GM23338 (cell line): ENCODE measurements at regions not wholly inside any gene's neighbourhood (a gene's known extent, or its start where the extent isn't known, plus 50 kb on each side); places are given as distances from the start of the nearest gene placed in this dataset.

Source experiments
- ATAC-seq: fragments of 200-7000 bp; cut with Tn5 transposase; 3 replicates; pipeline ENCODE4 v1.9.1; 2020
- DNase-seq: peaks from one replicate; pipeline ENCODE4 v3.0.0-alpha.2; 2015; ENCODE audit warnings: low spot score
- H2AFZ ChIP-seq: fragments of 200-600 bp; sonication (generic); 2 replicates; pipeline ENCODE4 v1.8.0; 2016; ENCODE audit warnings: antibody characterized with exemption, mild to moderate bottlenecking, moderate library complexity
- H3F3A ChIP-seq: fragments of 200-600 bp; sonication (generic); replicated peaks from 2 replicates; pipeline ENCODE4 v1.8.0; 2017; ENCODE audit warnings: antibody characterized with exemption, mixed run types, low read depth
- H3K27ac ChIP-seq: fragments of 200-600 bp; sonication (generic); 2 replicates; pipeline ENCODE4 v1.6.1; 2016; ENCODE audit warnings: low read depth
- H3K27me3 ChIP-seq: fragments of 200-600 bp; sonication (generic); 2 replicates; pipeline ENCODE4 v1.8.0; 2016; ENCODE audit warnings: mild to moderate bottlenecking, mixed run types, moderate library complexity; ENCODE audit not compliant: insufficient read depth
- H3K36me3 ChIP-seq: fragments of 200-600 bp; sonication (generic); 2 replicates; pipeline ENCODE4 v1.8.0; 2016; ENCODE audit warnings: mild to moderate bottlenecking; ENCODE audit not compliant: insufficient read depth
- H3K4me1 ChIP-seq: fragments of 200-600 bp; sonication (generic); 2 replicates; pipeline ENCODE4 v1.8.0; 2016; ENCODE audit warnings: mild to moderate bottlenecking, moderate library complexity; ENCODE audit not compliant: insufficient read depth
- H3K4me2 ChIP-seq: fragments of 200-600 bp; sonication (generic); 2 replicates; pipeline ENCODE4 v1.7.1; 2017; ENCODE audit warnings: mixed run types
- H3K4me3 ChIP-seq: fragments of 200-600 bp; sonication (generic); 2 replicates; pipeline ENCODE4 v1.6.1; 2016; ENCODE audit warnings: mixed run types
- H3K79me2 ChIP-seq: fragments of 200-600 bp; sonication (generic); replicated peaks from 2 replicates; pipeline ENCODE4 v1.8.0; 2017; ENCODE audit warnings: mild to moderate bottlenecking; ENCODE audit not compliant: insufficient read depth
- H3K9me2 ChIP-seq: fragments of 200-600 bp; sonication (generic); 2 replicates; pipeline ENCODE4 v1.8.0; 2017; ENCODE audit not compliant: insufficient read depth
- H4K20me1 ChIP-seq: fragments of 200-600 bp; sonication (generic); replicated peaks from 2 replicates; pipeline ENCODE4 v1.8.0; 2017; ENCODE audit warnings: mild to moderate bottlenecking; ENCODE audit not compliant: insufficient read depth
- H3K27ac Mint-ChIP-seq: 2 replicates; pipeline ENCODE4 v1.8.0; 2020; ENCODE audit warnings: inconsistent platforms, mild to moderate bottlenecking, moderate library complexity, mixed read lengths
- H3K27me3 Mint-ChIP-seq: 3 replicates; pipeline ENCODE4 v1.8.0; 2022; ENCODE audit warnings: low read depth, mild to moderate bottlenecking, moderate library complexity, mixed read lengths, inconsistent platforms; ENCODE audit not compliant: insufficient read depth, poor library complexity
- H3K36me3 Mint-ChIP-seq: 3 replicates; pipeline ENCODE4 v1.8.0; 2021; ENCODE audit warnings: low read depth, mild to moderate bottlenecking, inconsistent platforms, moderate library complexity, mixed read lengths
- H3K4me1 Mint-ChIP-seq: 3 replicates; pipeline ENCODE4 v1.8.0; 2020; ENCODE audit warnings: mild to moderate bottlenecking, inconsistent platforms, mixed read lengths
- H3K4me3 Mint-ChIP-seq: 3 replicates; pipeline ENCODE4 v1.8.0; 2021; ENCODE audit warnings: moderate library complexity, mild to moderate bottlenecking, inconsistent platforms, mixed read lengths
- H3K9me3 Mint-ChIP-seq: 3 replicates; pipeline ENCODE4 v1.8.0; 2020; ENCODE audit warnings: moderate library complexity, mild to moderate bottlenecking, inconsistent platforms, mixed read lengths
- CREB1 ChIP-seq: fragments of 250-450 bp; sonication (Bioruptor Pico); IDR thresholded peaks from 2 replicates; pipeline ENCODE4 v1.5.0; 2020; ENCODE audit warnings: low read depth, mild to moderate bottlenecking, moderate library complexity
- CTCF ChIP-seq, 2 experiments: fragments of 200-600 bp in 1 of 2; sonication (generic) in 1 of 2; conservative IDR thresholded peaks; 2 replicates each; pipeline versions ENCODE4 v1.5.1 to v1.6.1; 2016 to 2017; ENCODE audit warnings: antibody characterized with exemption in 2 of 2, low read depth in 2 of 2, mild to moderate bottlenecking in 2 of 2, moderate library complexity in 1 of 2
- ETS1 ChIP-seq: IDR thresholded peaks from 2 replicates; pipeline ENCODE4 v1.6.1; 2016; ENCODE audit warnings: antibody characterized with exemption
- JUNB ChIP-seq: IDR thresholded peaks from one replicate; pipeline ENCODE4 v1.6.1; 2016; ENCODE audit warnings: antibody characterized with exemption; ENCODE audit not compliant: unreplicated experiment
- POLR2AphosphoS5 ChIP-seq: IDR thresholded peaks from 2 replicates; pipeline ENCODE4 v1.6.1; 2016; ENCODE audit warnings: antibody characterized with exemption, low read depth
- ZNF114 ChIP-seq: fragments of 250-450 bp; sonication (Bioruptor Pico); IDR thresholded peaks from 2 replicates; pipeline ENCODE4 v1.5.0; 2020; ENCODE audit warnings: mild to moderate bottlenecking, moderate library complexity
- ZNF331 ChIP-seq: fragments of 250-450 bp; sonication (Bioruptor Pico); IDR thresholded peaks from 2 replicates; pipeline ENCODE4 v1.5.0; 2020; ENCODE audit warnings: low read depth, mild to moderate bottlenecking, moderate library complexity
- TF ChIP-seq, protein P1 (sequence below): IDR thresholded peaks from one replicate; pipeline ENCODE4 v1.6.1; 2018; ENCODE audit warnings: antibody characterized with exemption; ENCODE audit not compliant: unreplicated experiment

DNA sequence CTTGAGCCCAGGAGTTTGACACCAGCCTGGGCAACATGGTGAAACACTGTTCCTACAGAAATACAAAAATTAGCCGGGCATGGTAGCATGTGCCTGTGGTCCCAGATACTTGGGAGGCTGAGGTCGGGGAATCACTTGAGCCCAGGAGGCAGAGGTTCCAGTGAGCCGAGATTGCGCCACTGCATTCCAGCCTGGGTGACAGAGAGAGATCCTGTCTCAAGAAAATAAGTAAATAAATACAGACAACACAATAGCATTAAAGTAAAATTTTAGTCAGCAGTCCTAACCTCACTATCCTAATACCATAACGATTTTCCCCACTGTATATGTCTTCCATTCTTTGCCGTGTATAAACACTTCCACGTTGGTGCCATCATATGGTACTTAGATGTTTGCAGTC is 83.0 kb upstream of the MBOAT2 start:
- H3K36me3 ChIP-seq = no peaks in the 10 kb centered on the region; the same call in 1 of the 2 replicates
- TF ChIP-seq CREB1 (CRISPR knock-in tag) (no peak), ZNF331 (no peak), CTCF (conservative IDR thresholded peaks at IDR 0.05; ENCODE audit: low read depth in 2 of 2) (no peak), POLR2AphosphoS5 (no peak)
- TF ChIP-seq, protein P1, sequence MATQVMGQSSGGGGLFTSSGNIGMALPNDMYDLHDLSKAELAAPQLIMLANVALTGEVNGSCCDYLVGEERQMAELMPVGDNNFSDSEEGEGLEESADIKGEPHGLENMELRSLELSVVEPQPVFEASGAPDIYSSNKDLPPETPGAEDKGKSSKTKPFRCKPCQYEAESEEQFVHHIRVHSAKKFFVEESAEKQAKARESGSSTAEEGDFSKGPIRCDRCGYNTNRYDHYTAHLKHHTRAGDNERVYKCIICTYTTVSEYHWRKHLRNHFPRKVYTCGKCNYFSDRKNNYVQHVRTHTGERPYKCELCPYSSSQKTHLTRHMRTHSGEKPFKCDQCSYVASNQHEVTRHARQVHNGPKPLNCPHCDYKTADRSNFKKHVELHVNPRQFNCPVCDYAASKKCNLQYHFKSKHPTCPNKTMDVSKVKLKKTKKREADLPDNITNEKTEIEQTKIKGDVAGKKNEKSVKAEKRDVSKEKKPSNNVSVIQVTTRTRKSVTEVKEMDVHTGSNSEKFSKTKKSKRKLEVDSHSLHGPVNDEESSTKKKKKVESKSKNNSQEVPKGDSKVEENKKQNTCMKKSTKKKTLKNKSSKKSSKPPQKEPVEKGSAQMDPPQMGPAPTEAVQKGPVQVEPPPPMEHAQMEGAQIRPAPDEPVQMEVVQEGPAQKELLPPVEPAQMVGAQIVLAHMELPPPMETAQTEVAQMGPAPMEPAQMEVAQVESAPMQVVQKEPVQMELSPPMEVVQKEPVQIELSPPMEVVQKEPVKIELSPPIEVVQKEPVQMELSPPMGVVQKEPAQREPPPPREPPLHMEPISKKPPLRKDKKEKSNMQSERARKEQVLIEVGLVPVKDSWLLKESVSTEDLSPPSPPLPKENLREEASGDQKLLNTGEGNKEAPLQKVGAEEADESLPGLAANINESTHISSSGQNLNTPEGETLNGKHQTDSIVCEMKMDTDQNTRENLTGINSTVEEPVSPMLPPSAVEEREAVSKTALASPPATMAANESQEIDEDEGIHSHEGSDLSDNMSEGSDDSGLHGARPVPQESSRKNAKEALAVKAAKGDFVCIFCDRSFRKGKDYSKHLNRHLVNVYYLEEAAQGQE = no peak
- H2AFZ ChIP-seq = no peak overlapping the region
- Mint-ChIP-seq H3K36me3 (peaks cover 8% of the 10 kb centered on the region; the same call in 2 of the 3 replicates), H3K27ac (no peak overlapping the region), H3K4me1 (peaks cover 8% of the 10 kb centered on the region), H3K9me3 (peaks cover 9% of the 10 kb centered on the region), H3K27me3 (no peaks in the 10 kb centered on the region), H3K4me3 (no peak overlapping the region)
- H3K9me2 ChIP-seq = no peaks in the 10 kb centered on the region
- ATAC-seq (no peak), DNase-seq (no peak)
- H3K4me1 ChIP-seq = no peaks in the 10 kb centered on the region
- H3K27ac ChIP-seq = no peak overlapping the region
- H3K79me2 ChIP-seq = no peaks in the 10 kb centered on the region
- no peak overlapping the region for H3K4me3 ChIP-seq
- no peaks in the 10 kb centered on the region for H3K27me3 ChIP-seq
- no peaks in the 10 kb centered on the region for H3F3A ChIP-seq
- no peak overlapping the region for H3K4me2 ChIP-seq
- H4K20me1 ChIP-seq = no peaks in the 10 kb centered on the region

GRCh38 chr2:9085353-9085752 is 81.9 kb upstream of the MBOAT2 start:
- Histone ChIP-seq H3K36me3 (no peaks in the 10 kb centered on the region; the same call in 1 of the 2 replicates), H3K27me3 (no peaks in the 10 kb centered on the region), H2AFZ (no peak overlapping the region), H3K4me2 (no peak overlapping the region), H3K27ac (no peak overlapping the region), H3K79me2 (no peaks in the 10 kb centered on the region), H3F3A (no peaks in the 10 kb centered on the region), H3K4me1 (no peaks in the 10 kb centered on the region), H3K9me2 (no peaks in the 10 kb centered on the region), H4K20me1 (no peaks in the 10 kb centered on the region), H3K4me3 (no peak overlapping the region)
- peaks cover 8% of the 10 kb centered on the region for H3K4me1 Mint-ChIP-seq
- H3K4me3 Mint-ChIP-seq = no peak overlapping the region
- peaks cover 17% of the 10 kb centered on the region for H3K9me3 Mint-ChIP-seq
- no peak for DNase-seq
- ATAC-seq = no peak
- H3K27ac Mint-ChIP-seq = no peak overlapping the region
- H3K27me3 Mint-ChIP-seq = no peaks in the 10 kb centered on the region
- H3K36me3 Mint-ChIP-seq = peaks cover 10% of the 10 kb centered on the region; the same call in 2 of the 3 replicates
- TF ChIP-seq ETS1 (no peak), CTCF (conservative IDR thresholded peaks at IDR 0.05; ENCODE audit: low read depth in 2 of 2) (no peak), ZNF114 (CRISPR knock-in tag) (no peak), JUNB (no peak), ZNF331 (no peak)
- TF ChIP-seq, protein P1 = no peak
